ENCODE measurements at regions not wholly inside any gene's neighbourhood (a gene's known extent, or its start where the extent isn't known, plus 50 kb on each side); places are given as distances from the start of the nearest gene placed in this dataset.

DNA sequence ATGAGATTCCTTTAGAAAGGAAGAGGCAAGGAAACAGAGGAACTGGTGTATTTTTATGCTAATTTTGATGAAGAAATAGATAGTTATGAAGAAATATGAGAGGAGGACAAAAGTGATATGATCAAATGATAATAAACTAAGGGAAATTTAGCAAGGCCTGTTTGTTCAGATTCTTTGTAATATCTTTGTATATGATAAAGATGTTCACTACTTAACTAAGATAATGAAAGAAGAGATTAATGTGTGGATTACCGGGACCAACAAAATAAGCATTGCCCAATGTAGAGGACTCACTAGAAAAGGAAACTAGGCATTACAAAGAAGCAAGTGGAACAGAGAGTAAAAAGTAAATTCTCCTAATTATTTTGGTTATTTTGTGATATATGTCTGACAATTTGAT is 99.0 kb upstream of the FIGN start:
- no peak for DNase-seq

GRCh38 chr2:163834221-163834620 is 98.4 kb upstream of the FIGN start:
- no peak for DNase-seq

DNA sequence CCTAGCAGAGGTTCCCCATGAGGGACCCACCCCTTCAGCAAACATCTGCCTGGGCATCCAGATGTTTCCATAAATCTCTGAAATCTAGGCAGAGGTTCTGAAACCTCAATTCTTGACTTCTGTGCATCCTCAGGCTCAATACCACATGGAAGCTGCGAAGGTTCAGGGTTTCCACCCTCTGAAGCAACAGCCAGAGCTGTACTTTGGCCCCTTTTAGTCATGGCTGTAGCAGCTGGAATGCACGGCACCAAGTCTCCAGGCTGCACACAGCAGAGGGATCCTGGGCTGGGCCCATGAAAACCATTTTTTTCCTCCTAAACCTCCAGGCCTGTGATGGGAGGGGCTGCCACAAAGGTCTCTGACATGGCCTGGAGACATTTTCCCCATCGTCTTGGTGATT is 93.0 kb upstream of the FIGN start:
- DNase-seq: no peak

- no peak for DNase-seq
Observed at GRCh38 chr2:163822033-163822432, 86.2 kb upstream of the FIGN start.

DNA sequence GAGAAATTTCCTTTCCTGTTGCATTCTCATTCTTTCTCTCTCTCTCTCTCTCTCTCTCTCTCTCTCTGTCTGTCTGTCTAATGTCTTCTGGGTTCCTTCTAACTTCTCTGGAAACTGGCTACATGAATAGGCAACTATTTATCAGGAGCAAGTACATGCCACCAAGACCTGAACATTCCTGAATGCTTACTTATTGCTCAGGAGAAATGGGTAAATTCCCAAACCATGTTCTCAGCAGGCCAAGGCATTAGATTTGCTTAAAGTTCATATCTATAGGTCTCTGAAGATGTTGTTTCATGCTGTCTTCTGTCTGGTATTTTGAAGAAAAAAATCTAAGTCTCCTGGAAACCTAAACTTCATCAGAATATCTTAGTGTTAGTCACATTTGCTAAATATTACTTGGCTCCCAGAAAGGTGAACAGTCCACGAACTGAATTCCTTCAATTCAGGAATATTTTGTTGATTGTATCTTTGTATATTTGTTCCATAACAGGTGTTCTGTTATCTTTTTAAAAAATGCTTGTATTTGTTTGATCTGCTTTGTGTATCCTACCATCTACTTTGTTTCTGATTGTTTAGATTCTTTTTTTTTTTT is 77.2 kb upstream of the FIGN start:
- DNase-seq: no peak

- no peak for DNase-seq
Observed at GRCh38 chr2:163808406-163808805, 72.6 kb upstream of the FIGN start.

DNA sequence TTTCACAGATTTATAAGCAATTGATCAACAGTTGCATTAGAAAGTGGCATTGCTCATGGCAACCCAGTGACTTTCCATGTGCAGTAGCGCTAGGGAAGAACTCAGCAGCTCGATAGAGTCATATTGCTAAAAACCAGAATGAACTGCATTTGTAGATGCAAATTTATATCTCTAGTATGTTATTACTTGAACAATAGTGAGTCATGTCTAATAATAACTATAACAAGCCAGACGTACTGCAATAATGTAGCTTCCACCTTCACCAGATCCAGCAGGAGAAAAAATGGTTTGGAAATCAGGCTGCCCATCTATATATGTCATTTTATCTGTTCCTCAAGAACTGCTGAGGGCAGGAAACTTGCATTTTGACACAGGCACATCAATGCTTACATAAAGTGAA is 66.5 kb upstream of the FIGN start:
- DNase-seq: no peak

GRCh38 chr2:163801486-163801885 is 65.7 kb upstream of the FIGN start:
- DNase-seq: no peak

GRCh38 chr2:163800951-163801381 is 65.2 kb upstream of the FIGN start:
- DNase-seq: peak; percentile 89

- no peak for DNase-seq
Observed at GRCh38 chr2:163799807-163800206, 64.0 kb upstream of the FIGN start.

GRCh38 chr2:163794635-163795034 is 58.8 kb upstream of the FIGN start:
- DNase-seq: no peak

All from renal pelvis (tissue), 1 donor.